Astrocyte (in vitro differentiated cells and primary cell): ENCODE measurements at regions not wholly inside any gene's neighbourhood (a gene's known extent, or its start where the extent isn't known, plus 50 kb on each side); places are given as distances from the start of the nearest gene placed in this dataset.

ENCODE experiments used
- CTCF ChIP-seq: IDR thresholded peaks from 2 replicates; pipeline ENCODE4 v1.5.1; 2011; ENCODE audit warnings: low read depth, mild to moderate bottlenecking, inconsistent platforms, low read length, moderate library complexity; ENCODE audit not compliant: insufficient read depth
- EZH2 ChIP-seq: IDR thresholded peaks from 2 replicates; pipeline ENCODE4 v1.6.1; 2012; ENCODE audit warnings: mild to moderate bottlenecking, low read length, inconsistent platforms; ENCODE audit not compliant: insufficient read depth

DNA sequence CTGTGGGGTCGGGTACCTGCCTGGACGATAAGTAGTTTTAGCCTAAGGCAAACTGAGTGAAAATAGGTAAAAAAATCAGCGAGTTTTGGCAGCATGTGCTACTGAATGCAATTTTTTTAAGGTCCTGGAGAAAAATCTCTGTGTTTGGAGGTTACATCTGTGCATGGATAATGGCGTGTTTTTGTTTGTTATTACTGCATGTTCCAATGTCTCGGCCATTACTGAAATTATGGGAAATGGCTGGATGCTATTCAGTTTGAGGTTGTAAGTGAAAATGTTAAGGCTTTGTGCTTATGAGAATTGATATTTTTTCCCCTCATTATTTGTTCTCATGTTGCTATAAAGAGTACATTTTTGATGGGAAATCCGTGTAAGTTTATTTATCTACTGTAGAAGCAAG, 441.7 kb downstream of the PRDM2 start:
- TF ChIP-seq CTCF: no peak
- no peak for TF ChIP-seq EZH2
